H1 (cell line): ENCODE measurements at regions not wholly inside any gene's neighbourhood (a gene's known extent, or its start where the extent isn't known, plus 50 kb on each side); places are given as distances from the start of the nearest gene placed in this dataset.

Experiments used
- CTCF ChIA-PET: fragments of 300-600 bp; sonication (Branson Sonifier 250); formaldehyde crosslinking; loops from one replicate; lab custom pipeline; 2021; ENCODE audit not compliant: partially characterized antibody; lab: Charles Lee
- POLR2A ChIA-PET: fragments of 300-600 bp; sonication (Branson Sonifier 250); formaldehyde crosslinking; loops from one replicate; lab custom pipeline; 2021; ENCODE audit warnings: inconsistent platforms; ENCODE audit not compliant: partially characterized antibody; lab: Charles Lee
- DNase-seq, 2 experiments: peaks; one replicate each; pipeline versions ENCODE4 v3.0.0 to v3.0.0-alpha.2; 2010 to 2022; ENCODE audit warnings: low spot score in 2 of 2, low read depth in 1 of 2, mixed read lengths in 1 of 2
- FAIRE-seq: peaks from 2 replicates; lab custom pipeline; 2011; peaks lifted over from hg19 to GRCh38; lab: Jason Lieb, UNC
- H2AFZ ChIP-seq: 2 replicates; pipeline ENCODE4 v1.8.1; 2012; ENCODE audit warnings: low read length, inconsistent platforms
- H2AK5ac ChIP-seq: 2 replicates; pipeline ENCODE4 v1.6.1; 2013; ENCODE audit warnings: low read depth, low read length
- H2BK120ac ChIP-seq: replicated peaks from 2 replicates; pipeline ENCODE3; 2013; ENCODE audit warnings: low read depth, low read length, inconsistent platforms
- H2BK12ac ChIP-seq: 2 replicates; pipeline ENCODE4 v1.6.1; 2013; ENCODE audit warnings: low read depth, low read length
- H2BK15ac ChIP-seq: 2 replicates; pipeline ENCODE4 v1.6.1; 2013; ENCODE audit warnings: low read length
- H2BK20ac ChIP-seq: 2 replicates; pipeline ENCODE4 v1.6.1; 2013; ENCODE audit warnings: low read length
- H2BK5ac ChIP-seq: 2 replicates; pipeline ENCODE4 v1.6.1; 2013; ENCODE audit warnings: low read depth, low read length
- H3K14ac ChIP-seq: 2 replicates; pipeline ENCODE4 v1.6.1; 2013; ENCODE audit warnings: inconsistent platforms; ENCODE audit not compliant: insufficient read length
- H3K18ac ChIP-seq: 2 replicates; pipeline ENCODE4 v1.6.1; 2013; ENCODE audit warnings: low read length; ENCODE audit errors: extremely low read depth
- H3K23ac ChIP-seq: 2 replicates; pipeline ENCODE4 v1.6.1; 2013; ENCODE audit warnings: inconsistent platforms; ENCODE audit not compliant: insufficient read length
- H3K23me2 ChIP-seq: 2 replicates; pipeline ENCODE4 v1.6.1; 2013; ENCODE audit warnings: low read depth, low read length
- H3K27ac ChIP-seq: 2 replicates; pipeline ENCODE4 v1.6.1; 2011; ENCODE audit warnings: low read depth, low read length, inconsistent platforms
- H3K27me3 ChIP-seq, 4 experiments: replicated peaks in 1 of 4; 1 replicate in 1 of 4; 2 replicates in 3 of 4; pipeline versions ENCODE4 v1.6.1 to v1.8.1; 2011 to 2013; ENCODE audit warnings: low read length in 3 of 4, mild to moderate bottlenecking in 3 of 4, inconsistent platforms in 2 of 4, mixed read lengths in 2 of 4, moderate library complexity in 1 of 4; ENCODE audit not compliant: control insufficient read depth in 3 of 4, insufficient read depth in 3 of 4; ENCODE audit errors: extremely low read depth in 1 of 4
- H3K36me3 ChIP-seq, 4 experiments: 2 replicates each; pipeline versions ENCODE4 v1.6.1 to v1.8.1; 2011 to 2013; ENCODE audit warnings: mild to moderate bottlenecking in 4 of 4, low read length in 3 of 4, moderate library complexity in 2 of 4, control low read depth in 1 of 4, inconsistent platforms in 1 of 4; ENCODE audit not compliant: insufficient read depth in 4 of 4, control insufficient read depth in 2 of 4
- H3K4ac ChIP-seq: replicated peaks from 2 replicates; pipeline ENCODE3; 2013; ENCODE audit warnings: low read length, low read depth, mixed read lengths, inconsistent platforms; ENCODE audit not compliant: insufficient read length
- H3K4me1 ChIP-seq, 4 experiments: replicated peaks in 1 of 4; 1 replicate in 1 of 4; 2 replicates in 3 of 4; pipeline versions ENCODE4 v1.6.1 to v1.8.1; 2011 to 2013; ENCODE audit warnings: low read length in 3 of 4, inconsistent platforms in 2 of 4, mixed read lengths in 1 of 4; ENCODE audit not compliant: insufficient read depth in 4 of 4, control insufficient read depth in 3 of 4
- H3K4me2 ChIP-seq, 2 experiments: 2 replicates each; pipeline versions ENCODE4 v1.6.1 to v1.8.1; 2011 to 2013; ENCODE audit warnings: low read depth in 2 of 2, low read length in 2 of 2, control low read depth in 1 of 2, inconsistent platforms in 1 of 2, mild to moderate bottlenecking in 1 of 2; ENCODE audit not compliant: insufficient read depth in 1 of 2
- H3K4me3 ChIP-seq, 4 experiments: fragments of 200-600, 300-600 bp in 1 of 4; sonication (generic), shearing (Covaris generic), sonication (Bioruptor Twin) in 1 of 4; 2 replicates each; pipeline versions ENCODE4 v1.5.1 to v1.8.1; 2011 to 2016; ENCODE audit warnings: low read length in 4 of 4, low read depth in 3 of 4, control low read depth in 2 of 4, inconsistent platforms in 2 of 4, mild to moderate bottlenecking in 2 of 4, mixed read lengths in 1 of 4, moderate library complexity in 1 of 4; ENCODE audit not compliant: insufficient read depth in 2 of 4; ENCODE audit errors: extremely low read depth in 1 of 4
- H3K56ac ChIP-seq: replicated peaks from 2 replicates; pipeline ENCODE3; 2013; ENCODE audit warnings: low read depth, mild to moderate bottlenecking, mixed read lengths, low read length, inconsistent platforms; ENCODE audit not compliant: insufficient read length
- H3K79me1 ChIP-seq: 2 replicates; pipeline ENCODE4 v1.6.1; 2013; ENCODE audit warnings: low read depth, low read length, control low read depth
- H3K79me2 ChIP-seq, 2 experiments: 2 replicates each; pipeline versions ENCODE4 v1.6.1 to v1.8.1; 2012 to 2013; ENCODE audit warnings: low read length in 2 of 2, mild to moderate bottlenecking in 2 of 2, inconsistent platforms in 1 of 2; ENCODE audit not compliant: insufficient read depth in 2 of 2, control insufficient read depth in 1 of 2
- H3K9ac ChIP-seq, 4 experiments: replicated peaks in 1 of 4; 1 replicate in 1 of 4; 2 replicates in 3 of 4; pipeline versions ENCODE4 v1.6.1 to v1.8.1; 2011 to 2013; ENCODE audit warnings: low read depth in 3 of 4, low read length in 3 of 4, control low read depth in 2 of 4, mild to moderate bottlenecking in 2 of 4, moderate library complexity in 2 of 4, inconsistent platforms in 1 of 4; ENCODE audit errors: extremely low read depth in 1 of 4
- H3K9me3 ChIP-seq, 2 experiments: 2 replicates each; pipeline versions ENCODE4 v1.6.1 to v1.8.1; 2012 to 2013; ENCODE audit warnings: mild to moderate bottlenecking in 2 of 2, moderate library complexity in 2 of 2, control low read depth in 1 of 2, inconsistent platforms in 1 of 2, low read depth in 1 of 2, low read length in 1 of 2, mixed read lengths in 1 of 2; ENCODE audit not compliant: insufficient read depth in 2 of 2
- H4K20me1 ChIP-seq, 2 experiments: replicated peaks in 1 of 2; 2 replicates each; pipeline versions ENCODE3 to v1.8.1; 2011 to 2013; ENCODE audit warnings: inconsistent platforms in 2 of 2, low read length in 2 of 2, mild to moderate bottlenecking in 1 of 2; ENCODE audit not compliant: insufficient read depth in 2 of 2, control insufficient read depth in 1 of 2
- H4K5ac ChIP-seq: 2 replicates; pipeline ENCODE4 v1.6.1; 2013; ENCODE audit warnings: low read length, low read depth, mixed read lengths, inconsistent platforms; ENCODE audit not compliant: insufficient read length
- H4K8ac ChIP-seq: 2 replicates; pipeline ENCODE4 v1.8.0; 2013; ENCODE audit warnings: mild to moderate bottlenecking, moderate library complexity, low read length, inconsistent platforms; ENCODE audit not compliant: insufficient read depth; ENCODE audit errors: extremely low read depth
- H4K91ac ChIP-seq: replicated peaks from 2 replicates; pipeline ENCODE3; 2013; ENCODE audit warnings: low read length, mixed read lengths, inconsistent platforms; ENCODE audit not compliant: insufficient read length
- HDAC2 ChIP-seq, 2 experiments: fragments of 300-600 bp in 1 of 2; sonication (generic) in 1 of 2; IDR thresholded peaks; 2 replicates each; pipeline ENCODE4 v1.6.1; 2011 to 2012; ENCODE audit warnings: low read depth in 2 of 2, low read length in 2 of 2, mild to moderate bottlenecking in 2 of 2, moderate library complexity in 2 of 2, borderline replicate concordance in 1 of 2, inconsistent platforms in 1 of 2
- RAD21 ChIP-seq, 2 experiments: IDR thresholded peaks in 1 of 2; conservative IDR thresholded peaks in 1 of 2; 2 replicates each; pipeline ENCODE4 v1.6.1; 2011; ENCODE audit warnings: low read depth in 2 of 2, low read length in 2 of 2, improper control_type of control experiment in 1 of 2, inconsistent platforms in 1 of 2, mild to moderate bottlenecking in 1 of 2, moderate library complexity in 1 of 2
- RBBP5 ChIP-seq: IDR thresholded peaks from 2 replicates; pipeline ENCODE4 v1.7.1; 2012; ENCODE audit warnings: low read depth, mild to moderate bottlenecking, inconsistent platforms, low read length, moderate library complexity, borderline replicate concordance
- SP1 ChIP-seq: IDR thresholded peaks from 2 replicates; pipeline ENCODE4 v1.6.1; 2011; ENCODE audit warnings: low read depth, low read length
- TAF1 ChIP-seq: IDR thresholded peaks from 2 replicates; pipeline ENCODE4 v1.6.1; 2011; ENCODE audit warnings: mild to moderate bottlenecking, low read depth, low read length
- WGBS, 2 experiments: shearing (Covaris generic) in 1 of 2; methylation state at CpG; one replicate each; pipeline versions ENCODE4 v1.1.6 to v1.1.7; 2013 to 2015; ENCODE audit warnings: low lambda C conversion rate in 2 of 2, mixed read lengths in 2 of 2, inconsistent platforms in 1 of 2, low coverage in 1 of 2, missing lambda C conversion rate in 1 of 2; ENCODE audit not compliant: insufficient replicate concordance in 2 of 2, insufficient coverage in 1 of 2, insufficient read length in 1 of 2; ENCODE audit errors: extremely low coverage in 1 of 2, missing lambda C conversion rate in 1 of 2; 5-methylcytosine and 5-hydroxymethylcytosine counted together
- TF ChIP-seq, protein P1 (sequence below), 3 experiments: IDR thresholded peaks; 1 replicate in 2 of 3; 2 replicates in 1 of 3; pipeline versions ENCODE4 v1.5.1 to v1.6.1; 2011; ENCODE audit warnings: low read length in 3 of 3, mild to moderate bottlenecking in 3 of 3, inconsistent platforms in 2 of 3, low read depth in 1 of 3, moderate library complexity in 1 of 3; ENCODE audit not compliant: insufficient read depth in 1 of 3; ENCODE audit errors: control extremely low read depth in 1 of 3

DNA sequence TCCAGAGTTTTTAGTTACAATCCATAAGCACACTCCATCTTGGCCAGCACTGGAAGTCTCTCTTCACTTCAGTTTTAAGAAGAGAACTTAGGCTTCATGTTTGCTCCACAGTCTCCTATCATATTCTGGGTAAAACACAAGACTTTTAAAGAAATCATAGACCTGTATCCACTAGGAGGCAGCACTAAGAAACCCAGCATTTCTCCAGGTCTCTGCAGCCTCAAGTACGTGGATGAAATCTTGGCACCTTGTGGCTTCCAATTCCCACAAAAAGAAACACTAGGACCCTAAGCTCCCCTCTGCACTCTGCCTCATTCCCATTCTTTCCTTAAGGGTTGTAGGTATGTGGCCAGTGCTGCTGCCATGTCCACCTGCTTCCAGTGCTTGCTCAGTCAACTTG is 367.3 kb upstream of the CASK start:
- Histone ChIP-seq H2BK20ac (no peak overlapping the region), H2AFZ (no peak overlapping the region), H3K23me2 (no peaks in the 10 kb centered on the region), H3K79me1 (no peaks in the 10 kb centered on the region), H3K56ac (no peak overlapping the region), H2AK5ac (no peak overlapping the region), H2BK5ac (no peak overlapping the region), H4K91ac (no peak overlapping the region), H4K8ac (no peak overlapping the region), H2BK120ac (no peak overlapping the region), H4K5ac (no peak overlapping the region), H3K23ac (no peak overlapping the region), H3K9me3 (no peaks in the 10 kb centered on the region; a peak in 2 of 4 replicates), H3K4ac (no peak overlapping the region), H3K36me3 (no peaks in the 10 kb centered on the region), H2BK15ac (no peak overlapping the region), H3K27ac (no peak overlapping the region), H3K14ac (no peak overlapping the region), H3K4me2 (no peak overlapping the region), H4K20me1 (no peaks in the 10 kb centered on the region), H3K27me3 (no peaks in the 10 kb centered on the region), H3K18ac (no peak overlapping the region), H3K4me1 (no peaks in the 10 kb centered on the region), H2BK12ac (no peak overlapping the region), H3K4me3 (no peak overlapping the region), H3K9ac (no peak overlapping the region), H3K79me2 (no peaks in the 10 kb centered on the region)
- POLR2A ChIA-PET = no interaction called here
- WGBS, 2 experiments = 75% methylated on average over 1 of the region's 1 CpG; no CpG with 5 or more reads in 1 of the 2 experiments
- TF ChIP-seq RBBP5 (no peak), TAF1 (no peak), SP1 (no peak), HDAC2 (IDR thresholded peaks at IDR 0.05; ENCODE audit: borderline replicate concordance in 1 of 2, low read depth in 2 of 2, low read length in 2 of 2) (no peak), RAD21 (IDR thresholded peaks at IDR 0.05 in 1 of 2, conservative IDR thresholded peaks at IDR 0.05 in 1 of 2; ENCODE audit: low read depth in 2 of 2, low read length in 2 of 2) (peak; percentile 36 to 58)
- TF ChIP-seq, protein P1, sequence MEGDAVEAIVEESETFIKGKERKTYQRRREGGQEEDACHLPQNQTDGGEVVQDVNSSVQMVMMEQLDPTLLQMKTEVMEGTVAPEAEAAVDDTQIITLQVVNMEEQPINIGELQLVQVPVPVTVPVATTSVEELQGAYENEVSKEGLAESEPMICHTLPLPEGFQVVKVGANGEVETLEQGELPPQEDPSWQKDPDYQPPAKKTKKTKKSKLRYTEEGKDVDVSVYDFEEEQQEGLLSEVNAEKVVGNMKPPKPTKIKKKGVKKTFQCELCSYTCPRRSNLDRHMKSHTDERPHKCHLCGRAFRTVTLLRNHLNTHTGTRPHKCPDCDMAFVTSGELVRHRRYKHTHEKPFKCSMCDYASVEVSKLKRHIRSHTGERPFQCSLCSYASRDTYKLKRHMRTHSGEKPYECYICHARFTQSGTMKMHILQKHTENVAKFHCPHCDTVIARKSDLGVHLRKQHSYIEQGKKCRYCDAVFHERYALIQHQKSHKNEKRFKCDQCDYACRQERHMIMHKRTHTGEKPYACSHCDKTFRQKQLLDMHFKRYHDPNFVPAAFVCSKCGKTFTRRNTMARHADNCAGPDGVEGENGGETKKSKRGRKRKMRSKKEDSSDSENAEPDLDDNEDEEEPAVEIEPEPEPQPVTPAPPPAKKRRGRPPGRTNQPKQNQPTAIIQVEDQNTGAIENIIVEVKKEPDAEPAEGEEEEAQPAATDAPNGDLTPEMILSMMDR (IDR thresholded peaks at IDR 0.05; ENCODE audit: control extremely low read depth in 1 of 3, insufficient read depth in 1 of 3, low read depth in 1 of 3, low read length in 3 of 3) = peak in 2 of 3 experiments; percentile 35; a peak in 2 of 4 replicates
- CTCF ChIA-PET = interaction anchor here (1.0 to 1.6 kb wide), 3 partner anchors 34 to 228 kb away, joined by 3 to 4 read pairs (median 3); no protein-coding TSS in a partner anchor
- FAIRE-seq (peak; percentile 93), DNase-seq (no peak)
